Mucosa of descending colon (tissue), 3 donors: ENCODE measurements at regions not wholly inside any gene's neighbourhood (a gene's known extent, or its start where the extent isn't known, plus 50 kb on each side); places are given as distances from the start of the nearest gene placed in this dataset.

ENCODE experiments used
- ATAC-seq: fragments of 200-7000 bp; cut with Tn5 transposase; one replicate; pipeline ENCODE4 v1.9.1; 2020; ENCODE audit warnings: mild to moderate bottlenecking, moderate library complexity
- DNase-seq, 3 donors: peaks; one replicate each; pipeline ENCODE4 v3.0.0-alpha.2; 2020
- H3K36me3 ChIP-seq: fragments of 200-600 bp; one replicate; pipeline ENCODE4 v1.8.0; 2021; ENCODE audit warnings: low read depth, mild to moderate bottlenecking
- H3K4me1 ChIP-seq: fragments of 200-600 bp; one replicate; pipeline ENCODE4 v1.8.0; 2021; ENCODE audit warnings: low read depth, mild to moderate bottlenecking
- H3K4me3 ChIP-seq: fragments of 200-600 bp; one replicate; pipeline ENCODE4 v1.8.0; 2021; ENCODE audit warnings: mild to moderate bottlenecking
- H3K9me3 ChIP-seq: fragments of 200-600 bp; one replicate; pipeline ENCODE4 v1.8.0; 2021; ENCODE audit warnings: mild to moderate bottlenecking
- CTCF ChIP-seq: fragments of 200-600 bp; IDR thresholded peaks from one replicate; pipeline ENCODE4 v1.8.0; 2022; ENCODE audit warnings: antibody characterized with exemption, mild to moderate bottlenecking
- intact Hi-C, 2 donors: fragments of 100-400 bp; cut with DNase I in 1 of 2; cut with micrococcal nuclease in 1 of 2; formaldehyde crosslinking; loops; one replicate each; pipeline versions ENCODE4 v1.11.0 to v1.11.1; 2022; cut with DNase I, micrococcal nuclease
- donor health status: DM: no; HTN: no; CAD: no; lungs with moderate emphysema.
- donor health status: DM: no; HTN: no; CAD: no.
- donor health status: DM: no; HTN: yes; CAD: no.

DNA sequence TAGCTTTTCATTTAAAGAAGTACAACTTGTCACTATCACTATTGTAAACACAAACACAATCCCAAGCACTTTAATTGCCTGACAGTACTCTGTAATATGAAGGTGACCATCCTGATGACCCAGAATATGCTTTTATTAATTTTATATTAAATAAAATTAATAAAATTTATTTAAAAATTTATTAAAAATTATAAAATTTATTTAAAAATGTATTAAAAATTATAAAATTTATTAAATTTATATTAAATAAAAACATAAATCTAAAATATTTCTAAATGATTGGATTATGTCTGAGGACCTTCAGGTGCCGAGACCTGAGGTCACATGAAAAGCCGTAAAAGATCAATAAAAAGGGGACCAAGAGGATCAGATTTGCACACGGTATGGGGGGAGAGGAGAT lies 229.8 kb upstream of the KIRREL3 start:
- ATAC-seq (no peak), DNase-seq (no peak)
- TF ChIP-seq CTCF, result no peak
- intact Hi-C loops, result no loop called here
- Histone ChIP-seq H3K9me3 (no peaks in the 10 kb centered on the region), H3K36me3 (no peaks in the 10 kb centered on the region), H3K4me3 (no peak overlapping the region), H3K4me1 (no peaks in the 10 kb centered on the region)

DNA sequence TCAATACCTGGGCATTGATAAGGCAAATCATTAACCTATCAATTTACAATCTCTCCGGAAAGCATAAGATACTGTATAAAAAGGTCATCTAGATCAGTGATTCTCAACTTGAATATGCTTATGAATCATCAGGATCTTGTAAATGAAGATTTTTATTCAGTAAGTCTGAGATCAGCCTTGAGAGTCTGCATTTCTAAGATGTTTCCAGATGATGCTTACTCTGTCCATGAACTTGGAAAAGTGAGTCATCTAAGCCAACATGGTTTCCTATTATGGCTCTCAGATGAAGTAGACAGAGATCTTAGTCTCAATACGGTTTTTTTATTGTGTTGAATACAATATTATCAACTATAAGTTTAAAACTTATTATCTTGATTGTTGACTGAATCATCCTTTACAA lies 226.4 kb upstream of the KIRREL3 start:
- Histone ChIP-seq H3K36me3 (no peaks in the 10 kb centered on the region), H3K9me3 (no peaks in the 10 kb centered on the region), H3K4me3 (no peak overlapping the region), H3K4me1 (no peaks in the 10 kb centered on the region)
- intact Hi-C loops, result no loop called here
- DNase-seq, result no peak
- no peak for TF ChIP-seq CTCF
- no peak for ATAC-seq

GRCh38 chr11:127226380-127226779 lies 225.8 kb upstream of the KIRREL3 start:
- TF ChIP-seq CTCF, result no peak
- intact Hi-C loops, result no loop called here
- no peaks in the 10 kb centered on the region for H3K4me1 ChIP-seq
- DNase-seq (no peak), ATAC-seq (no peak)
- no peak overlapping the region for H3K4me3 ChIP-seq
- H3K36me3 ChIP-seq, result no peaks in the 10 kb centered on the region
- H3K9me3 ChIP-seq, result no peaks in the 10 kb centered on the region

- intact Hi-C loops, result no loop called here
- Histone ChIP-seq H3K9me3 (no peaks in the 10 kb centered on the region), H3K4me1 (no peaks in the 10 kb centered on the region), H3K4me3 (no peak overlapping the region), H3K36me3 (no peaks in the 10 kb centered on the region)
- no peak for ATAC-seq
- no peak for DNase-seq
- TF ChIP-seq CTCF, result no peak
Measured at GRCh38 chr11:127225619-127226018, 225.0 kb upstream of the KIRREL3 start.

DNA sequence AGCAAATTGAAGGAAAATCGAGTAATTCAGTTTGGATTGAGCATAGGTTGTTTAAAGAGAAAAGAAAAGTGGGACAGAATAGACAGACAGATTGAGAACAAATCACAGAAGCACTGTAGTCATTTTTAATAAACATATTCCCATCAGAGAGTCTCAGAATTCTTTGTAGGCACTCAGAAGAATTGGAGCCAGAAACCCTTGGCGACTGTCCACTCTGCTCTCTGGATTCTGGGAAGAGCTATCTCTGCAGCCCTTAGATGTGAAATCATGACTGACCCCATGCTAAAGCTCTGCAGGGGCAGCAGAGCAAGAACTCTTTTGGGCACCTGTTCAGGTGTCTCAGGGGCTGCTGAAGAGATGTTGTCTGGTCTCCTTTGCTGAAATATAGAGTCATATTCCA lies 223.7 kb upstream of the KIRREL3 start:
- intact Hi-C loops, result no loop called here
- Histone ChIP-seq H3K36me3 (no peaks in the 10 kb centered on the region), H3K9me3 (no peaks in the 10 kb centered on the region), H3K4me1 (no peaks in the 10 kb centered on the region), H3K4me3 (no peak overlapping the region)
- no peak for TF ChIP-seq CTCF
- ATAC-seq (no peak), DNase-seq (no peak)

DNA sequence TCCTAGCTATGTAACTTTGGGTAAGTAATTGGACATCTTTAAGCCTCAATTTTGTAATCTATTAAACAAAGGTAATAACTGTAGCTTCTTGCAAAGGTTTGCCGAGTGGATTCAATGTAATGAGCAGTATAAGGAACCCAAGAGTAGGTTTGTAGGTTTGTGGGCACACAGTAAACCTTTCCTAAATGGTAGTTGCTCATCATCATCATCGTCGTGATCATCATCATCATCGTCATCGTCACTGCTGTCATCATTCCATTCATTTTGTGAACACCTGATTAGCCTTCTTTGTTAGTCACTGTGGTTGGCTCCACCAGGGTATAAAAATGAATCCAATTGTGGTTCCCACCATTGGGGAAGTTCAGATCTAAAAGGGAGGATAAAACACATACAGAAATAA lies 223.1 kb upstream of the KIRREL3 start:
- intact Hi-C loops, result no loop called here
- Histone ChIP-seq H3K4me3 (no peak overlapping the region), H3K9me3 (no peaks in the 10 kb centered on the region), H3K36me3 (no peaks in the 10 kb centered on the region), H3K4me1 (no peaks in the 10 kb centered on the region)
- TF ChIP-seq CTCF, result no peak
- DNase-seq, result no peak
- ATAC-seq, result no peak
